ENCODE measurements at regions not wholly inside any gene's neighbourhood (a gene's known extent, or its start where the extent isn't known, plus 50 kb on each side); places are given as distances from the start of the nearest gene placed in this dataset.

DNA sequence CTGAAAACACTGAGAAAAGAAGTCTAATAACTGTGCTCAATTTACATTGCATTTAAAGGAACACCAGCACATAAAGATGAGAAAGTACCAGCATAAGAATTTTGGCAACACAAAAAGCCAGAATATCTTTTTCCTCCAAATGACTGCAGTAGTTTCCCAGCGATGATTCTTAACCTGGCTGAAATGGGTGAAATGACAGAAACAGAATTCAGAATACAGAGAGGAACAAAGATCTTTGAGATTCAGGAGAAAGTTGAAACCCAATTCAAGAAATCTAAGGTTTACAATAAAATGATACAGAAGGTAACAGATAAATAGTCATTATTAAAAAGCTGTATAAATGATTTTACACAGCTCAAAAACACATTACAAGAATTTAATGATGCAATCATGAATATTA is 197.0 kb upstream of the EYS start:
- Histone ChIP-seq H3K4me1 (no peaks in the 10 kb centered on the region), H3K4me3 (no peak overlapping the region), H3K9me3 (replicated peaks) (peaks cover 60% of the 10 kb centered on the region), H3K36me3 (no peaks in the 10 kb centered on the region), H3K27me3 (ENCODE audit: low read depth) (no peaks in the 10 kb centered on the region), H3K27ac (replicated peaks) (no peak overlapping the region)
- intact Hi-C loops (cut with micrococcal nuclease), result no loop called here
- TF ChIP-seq, protein P1, sequence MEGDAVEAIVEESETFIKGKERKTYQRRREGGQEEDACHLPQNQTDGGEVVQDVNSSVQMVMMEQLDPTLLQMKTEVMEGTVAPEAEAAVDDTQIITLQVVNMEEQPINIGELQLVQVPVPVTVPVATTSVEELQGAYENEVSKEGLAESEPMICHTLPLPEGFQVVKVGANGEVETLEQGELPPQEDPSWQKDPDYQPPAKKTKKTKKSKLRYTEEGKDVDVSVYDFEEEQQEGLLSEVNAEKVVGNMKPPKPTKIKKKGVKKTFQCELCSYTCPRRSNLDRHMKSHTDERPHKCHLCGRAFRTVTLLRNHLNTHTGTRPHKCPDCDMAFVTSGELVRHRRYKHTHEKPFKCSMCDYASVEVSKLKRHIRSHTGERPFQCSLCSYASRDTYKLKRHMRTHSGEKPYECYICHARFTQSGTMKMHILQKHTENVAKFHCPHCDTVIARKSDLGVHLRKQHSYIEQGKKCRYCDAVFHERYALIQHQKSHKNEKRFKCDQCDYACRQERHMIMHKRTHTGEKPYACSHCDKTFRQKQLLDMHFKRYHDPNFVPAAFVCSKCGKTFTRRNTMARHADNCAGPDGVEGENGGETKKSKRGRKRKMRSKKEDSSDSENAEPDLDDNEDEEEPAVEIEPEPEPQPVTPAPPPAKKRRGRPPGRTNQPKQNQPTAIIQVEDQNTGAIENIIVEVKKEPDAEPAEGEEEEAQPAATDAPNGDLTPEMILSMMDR (IDR thresholded peaks at IDR 0.05; ENCODE audit: borderline replicate concordance), result no peak
- no peak for DNase-seq

DNA sequence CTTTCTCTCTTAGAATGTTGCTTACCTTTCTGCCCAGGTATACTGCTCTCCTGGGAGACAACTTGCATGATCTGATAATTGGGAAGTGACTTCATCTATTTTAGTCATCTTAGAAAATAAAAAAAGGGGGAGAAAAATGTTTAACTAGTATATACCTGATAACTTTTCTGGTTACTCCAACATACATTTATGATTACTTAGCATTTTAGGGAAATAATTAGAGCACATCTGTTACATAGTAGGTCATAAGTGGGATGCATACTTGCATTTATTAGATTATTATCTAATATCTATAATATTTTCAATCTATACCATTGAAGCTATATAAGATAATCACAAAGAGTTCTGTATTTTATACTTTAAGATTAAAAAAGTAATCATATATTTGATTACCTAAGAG is 193.9 kb upstream of the EYS start:
- H3K27ac ChIP-seq (replicated peaks), result no peak overlapping the region
- intact Hi-C loops (cut with micrococcal nuclease), result no loop called here
- H3K4me1 ChIP-seq, result no peaks in the 10 kb centered on the region
- TF ChIP-seq, protein P1 (IDR thresholded peaks at IDR 0.05; ENCODE audit: borderline replicate concordance), result no peak
- H3K4me3 ChIP-seq, result no peak overlapping the region
- H3K9me3 ChIP-seq (replicated peaks), result peaks cover 45% of the 10 kb centered on the region
- no peaks in the 10 kb centered on the region for H3K27me3 ChIP-seq (ENCODE audit: low read depth)
- DNase-seq, result no peak
- H3K36me3 ChIP-seq, result no peaks in the 10 kb centered on the region

DNA sequence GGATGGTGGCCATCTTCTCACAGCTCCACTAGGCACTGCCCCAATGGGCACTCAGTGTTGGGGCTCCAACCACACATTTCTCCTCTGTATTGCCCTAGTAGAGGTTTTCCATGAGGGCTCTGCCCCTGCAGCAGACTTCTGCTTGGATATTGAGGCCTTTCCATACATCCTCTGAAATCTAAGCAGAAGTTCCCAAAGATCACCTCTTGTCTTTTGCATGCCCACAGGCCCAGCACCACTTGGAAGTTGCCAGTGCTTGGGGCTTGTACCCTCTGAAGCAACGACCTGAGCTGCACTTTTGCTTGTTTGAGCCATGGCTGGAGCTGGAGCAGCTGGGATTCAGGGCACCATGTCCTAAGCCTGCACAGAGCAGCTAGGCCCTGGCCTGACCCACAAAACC is 189.1 kb upstream of the EYS start:
- peaks cover 16% of the 10 kb centered on the region for H3K9me3 ChIP-seq (replicated peaks)
- no peaks in the 10 kb centered on the region for H3K4me1 ChIP-seq
- H3K4me3 ChIP-seq, result no peak overlapping the region
- H3K27me3 ChIP-seq (ENCODE audit: low read depth), result no peaks in the 10 kb centered on the region
- H3K27ac ChIP-seq (replicated peaks), result no peak overlapping the region
- DNase-seq, result no peak
- intact Hi-C loops (cut with micrococcal nuclease), result no loop called here
- no peaks in the 10 kb centered on the region for H3K36me3 ChIP-seq
- TF ChIP-seq, protein P1 (IDR thresholded peaks at IDR 0.05; ENCODE audit: borderline replicate concordance), result no peak

DNA sequence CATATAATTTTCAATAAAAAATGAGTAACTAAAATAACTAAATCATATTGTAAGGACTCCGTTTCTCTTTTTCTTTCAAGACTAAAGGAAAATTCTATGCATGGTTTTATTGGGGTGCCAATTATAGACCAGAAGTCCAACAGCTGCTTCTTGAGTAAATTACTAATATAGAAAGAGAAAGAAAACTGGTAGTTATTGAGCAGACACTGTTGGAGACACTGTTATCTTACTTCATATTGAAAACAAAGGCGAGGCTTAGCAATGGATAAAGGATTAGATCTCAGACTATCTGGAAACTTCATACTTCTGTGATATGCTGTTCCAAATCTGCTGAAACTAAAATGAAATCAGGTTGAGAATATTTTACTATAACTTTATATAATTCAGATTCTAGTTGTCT is 169.6 kb upstream of the EYS start:
- TF ChIP-seq, protein P1 (IDR thresholded peaks at IDR 0.05; ENCODE audit: borderline replicate concordance), result no peak
- Histone ChIP-seq H3K9me3 (replicated peaks) (no peaks in the 10 kb centered on the region), H3K27me3 (ENCODE audit: low read depth) (no peaks in the 10 kb centered on the region), H3K36me3 (no peaks in the 10 kb centered on the region), H3K4me3 (no peak overlapping the region), H3K27ac (replicated peaks) (no peak overlapping the region), H3K4me1 (no peaks in the 10 kb centered on the region)
- intact Hi-C loops (cut with micrococcal nuclease), result no loop called here
- DNase-seq, result no peak

DNA sequence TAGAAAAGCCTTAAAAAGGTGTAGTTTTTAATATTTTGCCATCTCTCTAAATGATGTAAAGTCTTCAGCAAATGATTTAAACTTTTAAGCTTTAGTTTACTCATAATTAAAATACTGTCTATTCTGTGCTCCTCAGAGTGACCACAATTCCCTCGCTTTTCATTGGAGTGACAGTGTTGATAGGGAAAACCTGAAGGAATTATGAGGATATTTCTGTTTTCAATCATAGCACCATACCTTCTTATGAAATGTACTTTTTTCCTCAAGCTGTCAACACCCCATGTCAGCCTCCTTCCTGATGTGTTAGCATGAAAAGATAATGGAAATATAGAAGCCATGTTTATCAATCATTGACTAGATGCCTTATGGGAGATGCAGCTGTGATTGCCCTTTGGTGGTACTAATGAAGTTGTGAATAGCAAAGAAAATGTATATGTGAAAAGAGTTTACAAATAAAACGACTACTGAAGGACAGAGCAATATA is 145.4 kb upstream of the EYS start:
- no peak overlapping the region for H3K27ac ChIP-seq (replicated peaks)
- intact Hi-C loops (cut with micrococcal nuclease), result no loop called here
- no peaks in the 10 kb centered on the region for H3K27me3 ChIP-seq (ENCODE audit: low read depth)
- H3K9me3 ChIP-seq (replicated peaks), result no peaks in the 10 kb centered on the region
- no peak overlapping the region for H3K4me3 ChIP-seq
- H3K4me1 ChIP-seq, result no peaks in the 10 kb centered on the region
- no peaks in the 10 kb centered on the region for H3K36me3 ChIP-seq
- DNase-seq, result no peak
- TF ChIP-seq, protein P1 (IDR thresholded peaks at IDR 0.05; ENCODE audit: borderline replicate concordance), result no peak

DNA sequence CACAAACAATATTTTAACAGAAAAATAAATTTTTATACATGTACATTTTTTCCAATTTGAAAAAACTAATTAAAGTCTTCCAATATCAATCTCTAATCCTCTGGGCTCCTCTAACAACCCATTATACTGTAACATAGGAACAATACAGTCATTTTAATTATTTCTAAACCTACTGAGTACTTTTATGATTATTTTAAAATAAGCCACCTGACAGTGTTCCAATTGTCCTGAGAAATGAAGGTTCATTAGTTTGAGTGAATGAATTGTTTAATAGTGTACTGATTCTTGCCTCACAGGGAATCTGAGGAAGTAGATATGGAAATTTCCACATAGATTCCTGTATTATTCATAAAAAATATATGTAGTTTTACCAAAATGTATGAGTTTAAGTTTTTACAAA is 123.1 kb upstream of the EYS start:
- no peak overlapping the region for H3K4me3 ChIP-seq
- intact Hi-C loops (cut with micrococcal nuclease), result no loop called here
- DNase-seq, result no peak
- H3K36me3 ChIP-seq, result no peaks in the 10 kb centered on the region
- H3K4me1 ChIP-seq, result no peaks in the 10 kb centered on the region
- peaks cover 6% of the 10 kb centered on the region for H3K9me3 ChIP-seq (replicated peaks)
- H3K27ac ChIP-seq (replicated peaks), result no peak overlapping the region
- TF ChIP-seq, protein P1 (IDR thresholded peaks at IDR 0.05; ENCODE audit: borderline replicate concordance), result no peak
- no peaks in the 10 kb centered on the region for H3K27me3 ChIP-seq (ENCODE audit: low read depth)

Data from left ventricle myocardium inferior (tissue), 1 donor.